SK-N-SH treated with all-trans-retinoic acid at 6 μM for 48 hours (cell line): ENCODE measurements at regions not wholly inside any gene's neighbourhood (a gene's known extent, or its start where the extent isn't known, plus 50 kb on each side); places are given as distances from the start of the nearest gene placed in this dataset.

Source experiments
- ATAC-seq: fragments of 200-7000 bp; cut with Tn5 transposase; 3 replicates; pipeline ENCODE4 v1.9.1; 2020; ENCODE audit warnings: mild to moderate bottlenecking, moderate library complexity
- BACH2 ChIP-seq: fragments of 250-450 bp; sonication (Bioruptor Pico); IDR thresholded peaks from 2 replicates; pipeline ENCODE4 v1.9.0; 2021; ENCODE audit warnings: mild to moderate bottlenecking, borderline replicate concordance
- CSDC2 ChIP-seq: fragments of 250-450 bp; sonication (Bioruptor Pico); IDR thresholded peaks from 2 replicates; pipeline ENCODE4 v1.5.0; 2020; ENCODE audit warnings: mild to moderate bottlenecking, moderate library complexity
- ESRRG ChIP-seq: fragments of 250-450 bp; sonication (Bioruptor Pico); IDR thresholded peaks from 2 replicates; pipeline ENCODE4 v1.6.1; 2021; ENCODE audit warnings: mild to moderate bottlenecking
- GLIS3 ChIP-seq: fragments of 250-450 bp; sonication (Bioruptor Pico); IDR thresholded peaks from 2 replicates; pipeline ENCODE4 v1.5.0; 2020; ENCODE audit warnings: mild to moderate bottlenecking, moderate library complexity
- ISL1 ChIP-seq: fragments of 250-450 bp; sonication (Bioruptor Pico); IDR thresholded peaks from 2 replicates; pipeline ENCODE4 v2.1.2; 2022; ENCODE audit warnings: mild to moderate bottlenecking, moderate library complexity
- OSR1 ChIP-seq: fragments of 250-450 bp; sonication (Bioruptor Pico); IDR thresholded peaks from 2 replicates; pipeline ENCODE4 v1.8.0; 2022; ENCODE audit warnings: moderate library complexity, mild to moderate bottlenecking, inconsistent platforms
- PPARA ChIP-seq: fragments of 250-450 bp; sonication (Bioruptor Pico); IDR thresholded peaks from 2 replicates; pipeline ENCODE4 v1.5.0; 2020; ENCODE audit warnings: mild to moderate bottlenecking, borderline replicate concordance
- RARB ChIP-seq: fragments of 250-450 bp; sonication (Bioruptor Pico); IDR thresholded peaks from 2 replicates; pipeline ENCODE4 v1.8.0; 2021; ENCODE audit warnings: mild to moderate bottlenecking, moderate library complexity
- SNAI2 ChIP-seq: fragments of 250-450 bp; sonication (Bioruptor Pico); IDR thresholded peaks from 2 replicates; pipeline ENCODE4 v1.5.0; 2020; ENCODE audit warnings: mild to moderate bottlenecking, moderate library complexity
- TCF4 ChIP-seq: fragments of 250-450 bp; sonication (Bioruptor Pico); IDR thresholded peaks from 2 replicates; pipeline ENCODE4 v1.8.0; 2021; ENCODE audit warnings: mild to moderate bottlenecking, moderate library complexity, borderline replicate concordance
- TOX ChIP-seq: fragments of 250-450 bp; sonication (Bioruptor Pico); IDR thresholded peaks from 2 replicates; pipeline ENCODE4 v1.8.0; 2021; ENCODE audit warnings: mild to moderate bottlenecking, moderate library complexity, borderline replicate concordance
- ZC3H10 ChIP-seq: fragments of 250-450 bp; sonication (Bioruptor Pico); IDR thresholded peaks from 2 replicates; pipeline ENCODE4 v1.5.1; 2021; ENCODE audit warnings: mild to moderate bottlenecking, moderate library complexity
- ZFP3 ChIP-seq: fragments of 250-450 bp; sonication (Bioruptor Pico); IDR thresholded peaks from 2 replicates; pipeline ENCODE4 v1.5.0; 2020; ENCODE audit warnings: mild to moderate bottlenecking, moderate library complexity
- ZFP30 ChIP-seq: fragments of 450-650 bp; formaldehyde crosslinking; IDR thresholded peaks from 2 replicates; pipeline ENCODE4 v1.5.0; 2022; ENCODE audit warnings: mild to moderate bottlenecking, moderate library complexity
- ZNF565 ChIP-seq: fragments of 450-650 bp; formaldehyde crosslinking; conservative IDR thresholded peaks from 2 replicates; pipeline ENCODE4 v1.5.0; 2020; ENCODE audit warnings: low read depth, mild to moderate bottlenecking, moderate library complexity
- ZNF70 ChIP-seq: fragments of 450-650 bp; formaldehyde crosslinking; IDR thresholded peaks from 2 replicates; pipeline ENCODE4 v1.5.0; 2020; ENCODE audit warnings: mild to moderate bottlenecking, moderate library complexity
- ZNF8 ChIP-seq: fragments of 450-650 bp; formaldehyde crosslinking; IDR thresholded peaks from 2 replicates; pipeline ENCODE4 v1.5.0; 2020; ENCODE audit warnings: mild to moderate bottlenecking, moderate library complexity
- TF ChIP-seq, protein P1 (sequence below): fragments of 250-450 bp; sonication (Bioruptor Pico); IDR thresholded peaks from 2 replicates; pipeline ENCODE4 v1.5.1; 2020; ENCODE audit warnings: low read depth, mild to moderate bottlenecking, moderate library complexity
- TF ChIP-seq, protein P2 (sequence below): fragments of 250-450 bp; sonication (Bioruptor Pico); IDR thresholded peaks from 2 replicates; pipeline ENCODE4 v1.5.1; 2021; ENCODE audit warnings: mild to moderate bottlenecking, moderate library complexity
- TF ChIP-seq, protein P3 (sequence below): fragments of 250-450 bp; sonication (Bioruptor Pico); IDR thresholded peaks from 2 replicates; pipeline ENCODE4 v1.8.0; 2020; ENCODE audit warnings: mild to moderate bottlenecking, moderate library complexity, borderline replicate concordance
- TF ChIP-seq, protein P4 (sequence below): fragments of 250-450 bp; sonication (Bioruptor Pico); IDR thresholded peaks from 2 replicates; pipeline ENCODE4 v1.5.0; 2020; ENCODE audit warnings: mild to moderate bottlenecking, moderate library complexity

DNA sequence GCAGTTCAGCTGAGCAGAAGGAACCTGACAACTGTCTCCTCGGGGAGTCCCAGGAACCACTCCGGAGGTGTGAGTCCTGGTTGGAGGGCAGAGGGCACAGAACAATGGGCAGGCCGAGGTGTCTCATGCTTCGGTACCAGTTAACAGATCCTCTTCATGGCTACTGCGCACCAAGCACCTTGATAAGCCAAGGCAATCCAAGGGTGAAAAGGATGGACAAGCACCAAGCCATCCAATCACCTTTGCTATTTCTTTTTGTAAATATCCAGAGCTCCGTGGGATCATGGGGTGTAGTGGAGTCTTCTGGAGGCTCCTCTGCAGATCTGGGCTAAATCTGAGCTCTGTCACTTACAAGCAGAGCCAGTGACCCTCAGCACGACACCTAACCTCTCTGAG is 233.5 kb downstream of the WDR11 start:
- TF ChIP-seq RARB (CRISPR knock-in tag): no peak
- no peak for TF ChIP-seq ESRRG (CRISPR knock-in tag)
- TF ChIP-seq OSR1 (CRISPR knock-in tag): no peak
- no peak for TF ChIP-seq ZC3H10 (CRISPR knock-in tag)
- no peak for ATAC-seq

DNA sequence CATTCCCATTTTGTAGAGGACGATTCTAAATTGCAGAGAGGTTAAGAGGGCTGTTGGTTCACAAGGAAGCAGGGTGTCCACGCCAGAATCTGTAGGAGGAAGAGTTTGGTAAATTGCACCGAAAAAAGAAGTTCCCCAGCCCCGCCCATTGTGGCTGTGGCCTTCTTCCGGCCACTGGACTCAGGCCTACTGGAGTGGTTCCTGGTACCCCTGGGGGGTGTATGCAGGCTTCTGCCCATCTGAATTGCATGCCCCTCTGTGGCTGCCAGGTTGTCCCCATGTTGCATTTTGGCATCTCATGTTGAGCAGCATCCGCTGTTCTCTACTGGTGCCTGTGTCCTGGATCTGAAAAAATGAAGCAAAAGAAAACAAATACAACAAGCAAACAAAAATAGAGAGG is 234.2 kb downstream of the WDR11 start:
- no peak for ATAC-seq
- no peak for TF ChIP-seq RARB (CRISPR knock-in tag)
- TF ChIP-seq ZNF8 (CRISPR knock-in tag): no peak
- no peak for TF ChIP-seq BACH2 (CRISPR knock-in tag)
- TF ChIP-seq SNAI2 (CRISPR knock-in tag): no peak
- no peak for TF ChIP-seq ZNF565 (CRISPR knock-in tag)
- TF ChIP-seq ESRRG (CRISPR knock-in tag): no peak
- TF ChIP-seq TCF4 (CRISPR knock-in tag): no peak
- TF ChIP-seq, protein P1, sequence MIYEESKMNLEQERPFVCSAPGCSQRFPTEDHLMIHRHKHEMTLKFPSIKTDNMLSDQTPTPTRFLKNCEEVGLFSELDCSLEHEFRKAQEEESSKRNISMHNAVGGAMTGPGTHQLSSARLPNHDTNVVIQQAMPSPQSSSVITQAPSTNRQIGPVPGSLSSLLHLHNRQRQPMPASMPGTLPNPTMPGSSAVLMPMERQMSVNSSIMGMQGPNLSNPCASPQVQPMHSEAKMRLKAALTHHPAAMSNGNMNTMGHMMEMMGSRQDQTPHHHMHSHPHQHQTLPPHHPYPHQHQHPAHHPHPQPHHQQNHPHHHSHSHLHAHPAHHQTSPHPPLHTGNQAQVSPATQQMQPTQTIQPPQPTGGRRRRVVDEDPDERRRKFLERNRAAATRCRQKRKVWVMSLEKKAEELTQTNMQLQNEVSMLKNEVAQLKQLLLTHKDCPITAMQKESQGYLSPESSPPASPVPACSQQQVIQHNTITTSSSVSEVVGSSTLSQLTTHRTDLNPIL: no peak
- TF ChIP-seq CSDC2: no peak
- TF ChIP-seq, protein P2, sequence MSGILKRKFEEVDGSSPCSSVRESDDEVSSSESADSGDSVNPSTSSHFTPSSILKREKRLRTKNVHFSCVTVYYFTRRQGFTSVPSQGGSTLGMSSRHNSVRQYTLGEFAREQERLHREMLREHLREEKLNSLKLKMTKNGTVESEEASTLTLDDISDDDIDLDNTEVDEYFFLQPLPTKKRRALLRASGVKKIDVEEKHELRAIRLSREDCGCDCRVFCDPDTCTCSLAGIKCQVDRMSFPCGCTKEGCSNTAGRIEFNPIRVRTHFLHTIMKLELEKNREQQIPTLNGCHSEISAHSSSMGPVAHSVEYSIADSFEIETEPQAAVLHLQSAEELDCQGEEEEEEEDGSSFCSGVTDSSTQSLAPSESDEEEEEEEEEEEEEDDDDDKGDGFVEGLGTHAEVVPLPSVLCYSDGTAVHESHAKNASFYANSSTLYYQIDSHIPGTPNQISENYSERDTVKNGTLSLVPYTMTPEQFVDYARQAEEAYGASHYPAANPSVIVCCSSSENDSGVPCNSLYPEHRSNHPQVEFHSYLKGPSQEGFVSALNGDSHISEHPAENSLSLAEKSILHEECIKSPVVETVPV (CRISPR knock-in tag): no peak
- TF ChIP-seq ISL1 (CRISPR knock-in tag): no peak
- no peak for TF ChIP-seq ZFP30 (CRISPR knock-in tag)
- no peak for TF ChIP-seq ZNF70 (CRISPR knock-in tag)

DNA sequence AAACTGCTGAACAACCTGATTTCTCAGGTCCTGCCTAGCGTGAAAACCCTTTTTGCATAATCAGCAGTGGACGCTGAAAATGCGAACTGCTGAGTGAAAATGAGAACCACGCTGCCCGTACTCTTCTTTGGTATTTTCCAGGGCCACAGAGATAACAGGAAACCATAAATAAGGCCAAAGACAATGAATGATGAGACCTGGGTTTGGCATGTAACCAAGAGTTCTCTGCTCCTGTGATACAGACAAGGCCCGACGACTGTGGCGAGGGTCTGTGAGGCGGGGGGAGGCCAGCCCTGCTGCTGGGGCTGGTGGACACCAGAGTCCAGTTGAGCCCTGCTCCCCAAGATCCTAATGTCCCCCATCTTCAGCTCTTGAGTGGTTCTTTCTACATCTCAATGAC is 236.0 kb downstream of the WDR11 start:
- TF ChIP-seq ISL1 (CRISPR knock-in tag) (peak; percentile 37), PPARA (CRISPR knock-in tag) (no peak)
- TF ChIP-seq, all 23 proteins: peak for 1
- no peak for ATAC-seq

DNA sequence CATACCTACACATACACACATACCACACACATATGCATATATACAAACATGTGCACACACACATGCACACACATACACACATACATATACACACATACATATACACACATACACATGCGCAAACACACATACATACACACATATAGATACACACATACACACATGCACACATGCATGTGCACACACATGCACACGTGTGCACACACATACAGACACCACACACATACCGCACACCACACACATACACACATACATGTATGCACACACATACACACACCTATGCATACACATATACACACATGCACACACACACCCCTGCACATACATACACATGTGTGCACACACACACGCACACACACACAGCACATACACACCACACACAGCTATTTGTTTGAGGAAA is 236.5 kb downstream of the WDR11 start:
- TF ChIP-seq, protein P3, sequence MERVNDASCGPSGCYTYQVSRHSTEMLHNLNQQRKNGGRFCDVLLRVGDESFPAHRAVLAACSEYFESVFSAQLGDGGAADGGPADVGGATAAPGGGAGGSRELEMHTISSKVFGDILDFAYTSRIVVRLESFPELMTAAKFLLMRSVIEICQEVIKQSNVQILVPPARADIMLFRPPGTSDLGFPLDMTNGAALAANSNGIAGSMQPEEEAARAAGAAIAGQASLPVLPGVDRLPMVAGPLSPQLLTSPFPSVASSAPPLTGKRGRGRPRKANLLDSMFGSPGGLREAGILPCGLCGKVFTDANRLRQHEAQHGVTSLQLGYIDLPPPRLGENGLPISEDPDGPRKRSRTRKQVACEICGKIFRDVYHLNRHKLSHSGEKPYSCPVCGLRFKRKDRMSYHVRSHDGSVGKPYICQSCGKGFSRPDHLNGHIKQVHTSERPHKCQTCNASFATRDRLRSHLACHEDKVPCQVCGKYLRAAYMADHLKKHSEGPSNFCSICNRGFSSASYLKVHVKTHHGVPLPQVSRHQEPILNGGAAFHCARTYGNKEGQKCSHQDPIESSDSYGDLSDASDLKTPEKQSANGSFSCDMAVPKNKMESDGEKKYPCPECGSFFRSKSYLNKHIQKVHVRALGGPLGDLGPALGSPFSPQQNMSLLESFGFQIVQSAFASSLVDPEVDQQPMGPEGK (CRISPR knock-in tag): no peak
- TF ChIP-seq ZFP3 (CRISPR knock-in tag) (no peak), ZNF565 (CRISPR knock-in tag) (no peak), ESRRG (CRISPR knock-in tag) (no peak), OSR1 (CRISPR knock-in tag) (no peak), SNAI2 (CRISPR knock-in tag) (no peak), TOX (CRISPR knock-in tag) (no peak), ZNF8 (CRISPR knock-in tag) (no peak), GLIS3 (no peak), CSDC2 (no peak), ZC3H10 (CRISPR knock-in tag) (no peak), ZNF70 (CRISPR knock-in tag) (no peak)
- TF ChIP-seq, protein P2 (CRISPR knock-in tag): no peak
- TF ChIP-seq, protein P1: no peak
- TF ChIP-seq, protein P4, sequence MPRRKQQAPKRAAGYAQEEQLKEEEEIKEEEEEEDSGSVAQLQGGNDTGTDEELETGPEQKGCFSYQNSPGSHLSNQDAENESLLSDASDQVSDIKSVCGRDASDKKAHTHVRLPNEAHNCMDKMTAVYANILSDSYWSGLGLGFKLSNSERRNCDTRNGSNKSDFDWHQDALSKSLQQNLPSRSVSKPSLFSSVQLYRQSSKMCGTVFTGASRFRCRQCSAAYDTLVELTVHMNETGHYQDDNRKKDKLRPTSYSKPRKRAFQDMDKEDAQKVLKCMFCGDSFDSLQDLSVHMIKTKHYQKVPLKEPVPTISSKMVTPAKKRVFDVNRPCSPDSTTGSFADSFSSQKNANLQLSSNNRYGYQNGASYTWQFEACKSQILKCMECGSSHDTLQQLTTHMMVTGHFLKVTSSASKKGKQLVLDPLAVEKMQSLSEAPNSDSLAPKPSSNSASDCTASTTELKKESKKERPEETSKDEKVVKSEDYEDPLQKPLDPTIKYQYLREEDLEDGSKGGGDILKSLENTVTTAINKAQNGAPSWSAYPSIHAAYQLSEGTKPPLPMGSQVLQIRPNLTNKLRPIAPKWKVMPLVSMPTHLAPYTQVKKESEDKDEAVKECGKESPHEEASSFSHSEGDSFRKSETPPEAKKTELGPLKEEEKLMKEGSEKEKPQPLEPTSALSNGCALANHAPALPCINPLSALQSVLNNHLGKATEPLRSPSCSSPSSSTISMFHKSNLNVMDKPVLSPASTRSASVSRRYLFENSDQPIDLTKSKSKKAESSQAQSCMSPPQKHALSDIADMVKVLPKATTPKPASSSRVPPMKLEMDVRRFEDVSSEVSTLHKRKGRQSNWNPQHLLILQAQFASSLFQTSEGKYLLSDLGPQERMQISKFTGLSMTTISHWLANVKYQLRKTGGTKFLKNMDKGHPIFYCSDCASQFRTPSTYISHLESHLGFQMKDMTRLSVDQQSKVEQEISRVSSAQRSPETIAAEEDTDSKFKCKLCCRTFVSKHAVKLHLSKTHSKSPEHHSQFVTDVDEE: no peak
- no peak for ATAC-seq
